ENCODE measurements at regions not wholly inside any gene's neighbourhood (a gene's known extent, or its start where the extent isn't known, plus 50 kb on each side); places are given as distances from the start of the nearest gene placed in this dataset.
"Not testable (repeated sequence)": the region's sequence is repeated elsewhere in the genome, so short reads cannot be mapped to it uniquely, and the experiment has no call there.

- no peak for TF ChIP-seq CTCF (conservative IDR thresholded peaks at IDR 0.05; ENCODE audit: low read depth, low read length)
- no peak overlapping the region for H3K4me3 ChIP-seq (ENCODE audit: low read depth, low read length)
- DNase-seq (ENCODE audit: low read depth), result no peak
Measured at GRCh38 chr7:32223071-32223650, 153.0 kb upstream of the PDE1C start.

GRCh38 chr7:32222251-32222900 is 152.2 kb upstream of the PDE1C start:
- no peak for DNase-seq (ENCODE audit: low read depth)
- TF ChIP-seq CTCF (conservative IDR thresholded peaks at IDR 0.05; ENCODE audit: low read depth, low read length), result no peak

DNA sequence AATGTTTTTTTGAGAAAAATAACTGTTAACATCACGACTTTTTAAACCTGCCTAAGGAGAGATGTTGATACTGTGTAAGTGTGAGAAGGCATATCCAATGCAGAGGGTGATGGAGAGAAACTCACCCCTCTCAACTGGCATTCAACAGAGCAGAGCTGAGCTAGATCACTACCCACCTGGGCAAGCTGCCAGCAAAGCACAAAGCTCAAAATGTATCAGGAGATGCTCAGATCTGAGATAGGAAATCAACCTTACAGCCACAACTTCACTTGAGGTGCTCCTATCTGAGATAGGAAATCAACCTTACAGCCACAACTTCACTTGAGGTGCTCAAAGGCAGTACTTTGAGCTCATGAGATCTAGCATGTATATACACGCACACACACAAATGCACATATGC is 151.5 kb upstream of the PDE1C start:
- no peak for DNase-seq (ENCODE audit: low read depth)
- TF ChIP-seq CTCF (conservative IDR thresholded peaks at IDR 0.05; ENCODE audit: low read depth, low read length), result no peak
- H3K4me3 ChIP-seq (ENCODE audit: low read depth, low read length), result no peak overlapping the region

More at GRCh38 chr7:32222251-32222900, 152.2 kb upstream of the PDE1C start:
- H3K4me3 ChIP-seq (ENCODE audit: low read depth, low read length), result no peak overlapping the region

DNA sequence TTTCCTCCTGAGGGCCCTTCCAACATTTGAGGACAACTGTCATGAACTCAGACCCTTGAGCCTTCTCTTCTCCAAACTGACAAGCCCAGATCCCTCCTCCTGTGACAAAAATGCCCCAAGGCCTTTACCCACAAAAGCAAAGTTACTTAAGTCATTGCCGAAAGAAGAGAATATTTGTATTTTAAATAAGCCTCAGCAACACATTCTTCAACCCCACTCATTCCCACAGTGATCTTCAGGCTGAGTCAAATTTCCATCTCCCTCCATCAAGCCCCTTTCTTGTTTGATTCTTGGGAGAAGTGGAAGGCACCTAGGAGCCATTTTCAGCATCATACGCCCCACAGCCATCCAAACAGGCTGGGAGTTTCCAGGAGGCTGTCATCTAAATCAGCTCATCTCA is 150.8 kb upstream of the PDE1C start:
- H3K4me3 ChIP-seq (ENCODE audit: low read depth, low read length), result no peak overlapping the region
- no peak for DNase-seq (ENCODE audit: low read depth)
- TF ChIP-seq CTCF (conservative IDR thresholded peaks at IDR 0.05; ENCODE audit: low read depth, low read length), result no peak

- not testable (repeated sequence) for H3K4me3 ChIP-seq (ENCODE audit: low read depth, low read length); DNase-seq (ENCODE audit: low read depth)
Measured at GRCh38 chr7:32219831-32220230, 149.6 kb upstream of the PDE1C start.

GRCh38 chr7:32219416-32219815 is 149.2 kb upstream of the PDE1C start:
- no peak for TF ChIP-seq CTCF (conservative IDR thresholded peaks at IDR 0.05; ENCODE audit: low read depth, low read length)
- DNase-seq (ENCODE audit: low read depth), result no peak

GRCh38 chr7:32218741-32219288 is 148.6 kb upstream of the PDE1C start:
- no peak overlapping the region for H3K4me3 ChIP-seq (ENCODE audit: low read depth, low read length)
- no peak for DNase-seq (ENCODE audit: low read depth)
- TF ChIP-seq CTCF (conservative IDR thresholded peaks at IDR 0.05; ENCODE audit: low read depth, low read length), result no peak

More at GRCh38 chr7:32219416-32219815, 149.2 kb upstream of the PDE1C start:
- H3K4me3 ChIP-seq (ENCODE audit: low read depth, low read length), result no peak overlapping the region
